ENCODE measurements at regions not wholly inside any gene's neighbourhood (a gene's known extent, or its start where the extent isn't known, plus 50 kb on each side); places are given as distances from the start of the nearest gene placed in this dataset.

GRCh38 chr5:72693546-72694205 lies 122.8 kb upstream of the TNPO1 start:
- TF ChIP-seq CTCF (IDR thresholded peaks at IDR 0.05) = no peak
- no peak for TF ChIP-seq POLR2A (IDR thresholded peaks at IDR 0.05)

All from Peyer's patch (tissue), 4 donors.